H1 (cell line): ENCODE measurements at regions not wholly inside any gene's neighbourhood (a gene's known extent, or its start where the extent isn't known, plus 50 kb on each side); places are given as distances from the start of the nearest gene placed in this dataset.

ENCODE experiments used
- CTCF ChIA-PET: fragments of 300-600 bp; sonication (Branson Sonifier 250); formaldehyde crosslinking; loops from one replicate; lab custom pipeline; 2021; ENCODE audit not compliant: partially characterized antibody; lab: Charles Lee
- POLR2A ChIA-PET: fragments of 300-600 bp; sonication (Branson Sonifier 250); formaldehyde crosslinking; loops from one replicate; lab custom pipeline; 2021; ENCODE audit warnings: inconsistent platforms; ENCODE audit not compliant: partially characterized antibody; lab: Charles Lee
- DNase-seq, 2 experiments: peaks; one replicate each; pipeline versions ENCODE4 v3.0.0 to v3.0.0-alpha.2; 2010 to 2022; ENCODE audit warnings: low spot score in 2 of 2, low read depth in 1 of 2, mixed read lengths in 1 of 2
- FAIRE-seq: peaks from 2 replicates; lab custom pipeline; 2011; peaks lifted over from hg19 to GRCh38; lab: Jason Lieb, UNC
- H2AFZ ChIP-seq: 2 replicates; pipeline ENCODE4 v1.8.1; 2012; ENCODE audit warnings: low read length, inconsistent platforms
- H2AK5ac ChIP-seq: 2 replicates; pipeline ENCODE4 v1.6.1; 2013; ENCODE audit warnings: low read depth, low read length
- H2BK120ac ChIP-seq: replicated peaks from 2 replicates; pipeline ENCODE3; 2013; ENCODE audit warnings: low read depth, low read length, inconsistent platforms
- H2BK12ac ChIP-seq: 2 replicates; pipeline ENCODE4 v1.6.1; 2013; ENCODE audit warnings: low read depth, low read length
- H2BK15ac ChIP-seq: 2 replicates; pipeline ENCODE4 v1.6.1; 2013; ENCODE audit warnings: low read length
- H2BK20ac ChIP-seq: 2 replicates; pipeline ENCODE4 v1.6.1; 2013; ENCODE audit warnings: low read length
- H2BK5ac ChIP-seq: 2 replicates; pipeline ENCODE4 v1.6.1; 2013; ENCODE audit warnings: low read depth, low read length
- H3K14ac ChIP-seq: 2 replicates; pipeline ENCODE4 v1.6.1; 2013; ENCODE audit warnings: inconsistent platforms; ENCODE audit not compliant: insufficient read length
- H3K18ac ChIP-seq: 2 replicates; pipeline ENCODE4 v1.6.1; 2013; ENCODE audit warnings: low read length; ENCODE audit errors: extremely low read depth
- H3K23ac ChIP-seq: 2 replicates; pipeline ENCODE4 v1.6.1; 2013; ENCODE audit warnings: inconsistent platforms; ENCODE audit not compliant: insufficient read length
- H3K23me2 ChIP-seq: 2 replicates; pipeline ENCODE4 v1.6.1; 2013; ENCODE audit warnings: low read depth, low read length
- H3K27ac ChIP-seq: 2 replicates; pipeline ENCODE4 v1.6.1; 2011; ENCODE audit warnings: low read depth, low read length, inconsistent platforms
- H3K27me3 ChIP-seq, 4 experiments: replicated peaks in 1 of 4; 1 replicate in 1 of 4; 2 replicates in 3 of 4; pipeline versions ENCODE4 v1.6.1 to v1.8.1; 2011 to 2013; ENCODE audit warnings: low read length in 3 of 4, mild to moderate bottlenecking in 3 of 4, inconsistent platforms in 2 of 4, mixed read lengths in 2 of 4, moderate library complexity in 1 of 4; ENCODE audit not compliant: control insufficient read depth in 3 of 4, insufficient read depth in 3 of 4; ENCODE audit errors: extremely low read depth in 1 of 4
- H3K36me3 ChIP-seq, 4 experiments: 2 replicates each; pipeline versions ENCODE4 v1.6.1 to v1.8.1; 2011 to 2013; ENCODE audit warnings: mild to moderate bottlenecking in 4 of 4, low read length in 3 of 4, moderate library complexity in 2 of 4, control low read depth in 1 of 4, inconsistent platforms in 1 of 4; ENCODE audit not compliant: insufficient read depth in 4 of 4, control insufficient read depth in 2 of 4
- H3K4ac ChIP-seq: replicated peaks from 2 replicates; pipeline ENCODE3; 2013; ENCODE audit warnings: low read length, low read depth, mixed read lengths, inconsistent platforms; ENCODE audit not compliant: insufficient read length
- H3K4me1 ChIP-seq, 4 experiments: replicated peaks in 1 of 4; 1 replicate in 1 of 4; 2 replicates in 3 of 4; pipeline versions ENCODE4 v1.6.1 to v1.8.1; 2011 to 2013; ENCODE audit warnings: low read length in 3 of 4, inconsistent platforms in 2 of 4, mixed read lengths in 1 of 4; ENCODE audit not compliant: insufficient read depth in 4 of 4, control insufficient read depth in 3 of 4
- H3K4me2 ChIP-seq, 2 experiments: 2 replicates each; pipeline versions ENCODE4 v1.6.1 to v1.8.1; 2011 to 2013; ENCODE audit warnings: low read depth in 2 of 2, low read length in 2 of 2, control low read depth in 1 of 2, inconsistent platforms in 1 of 2, mild to moderate bottlenecking in 1 of 2; ENCODE audit not compliant: insufficient read depth in 1 of 2
- H3K4me3 ChIP-seq, 4 experiments: fragments of 200-600, 300-600 bp in 1 of 4; sonication (generic), shearing (Covaris generic), sonication (Bioruptor Twin) in 1 of 4; 2 replicates each; pipeline versions ENCODE4 v1.5.1 to v1.8.1; 2011 to 2016; ENCODE audit warnings: low read length in 4 of 4, low read depth in 3 of 4, control low read depth in 2 of 4, inconsistent platforms in 2 of 4, mild to moderate bottlenecking in 2 of 4, mixed read lengths in 1 of 4, moderate library complexity in 1 of 4; ENCODE audit not compliant: insufficient read depth in 2 of 4; ENCODE audit errors: extremely low read depth in 1 of 4
- H3K56ac ChIP-seq: replicated peaks from 2 replicates; pipeline ENCODE3; 2013; ENCODE audit warnings: low read depth, mild to moderate bottlenecking, mixed read lengths, low read length, inconsistent platforms; ENCODE audit not compliant: insufficient read length
- H3K79me1 ChIP-seq: 2 replicates; pipeline ENCODE4 v1.6.1; 2013; ENCODE audit warnings: low read depth, low read length, control low read depth
- H3K79me2 ChIP-seq, 2 experiments: 2 replicates each; pipeline versions ENCODE4 v1.6.1 to v1.8.1; 2012 to 2013; ENCODE audit warnings: low read length in 2 of 2, mild to moderate bottlenecking in 2 of 2, inconsistent platforms in 1 of 2; ENCODE audit not compliant: insufficient read depth in 2 of 2, control insufficient read depth in 1 of 2
- H3K9ac ChIP-seq, 4 experiments: replicated peaks in 1 of 4; 1 replicate in 1 of 4; 2 replicates in 3 of 4; pipeline versions ENCODE4 v1.6.1 to v1.8.1; 2011 to 2013; ENCODE audit warnings: low read depth in 3 of 4, low read length in 3 of 4, control low read depth in 2 of 4, mild to moderate bottlenecking in 2 of 4, moderate library complexity in 2 of 4, inconsistent platforms in 1 of 4; ENCODE audit errors: extremely low read depth in 1 of 4
- H3K9me3 ChIP-seq, 2 experiments: 2 replicates each; pipeline versions ENCODE4 v1.6.1 to v1.8.1; 2012 to 2013; ENCODE audit warnings: mild to moderate bottlenecking in 2 of 2, moderate library complexity in 2 of 2, control low read depth in 1 of 2, inconsistent platforms in 1 of 2, low read depth in 1 of 2, low read length in 1 of 2, mixed read lengths in 1 of 2; ENCODE audit not compliant: insufficient read depth in 2 of 2
- H4K20me1 ChIP-seq, 2 experiments: replicated peaks in 1 of 2; 2 replicates each; pipeline versions ENCODE3 to v1.8.1; 2011 to 2013; ENCODE audit warnings: inconsistent platforms in 2 of 2, low read length in 2 of 2, mild to moderate bottlenecking in 1 of 2; ENCODE audit not compliant: insufficient read depth in 2 of 2, control insufficient read depth in 1 of 2
- H4K5ac ChIP-seq: 2 replicates; pipeline ENCODE4 v1.6.1; 2013; ENCODE audit warnings: low read length, low read depth, mixed read lengths, inconsistent platforms; ENCODE audit not compliant: insufficient read length
- H4K8ac ChIP-seq: 2 replicates; pipeline ENCODE4 v1.8.0; 2013; ENCODE audit warnings: mild to moderate bottlenecking, moderate library complexity, low read length, inconsistent platforms; ENCODE audit not compliant: insufficient read depth; ENCODE audit errors: extremely low read depth
- H4K91ac ChIP-seq: replicated peaks from 2 replicates; pipeline ENCODE3; 2013; ENCODE audit warnings: low read length, mixed read lengths, inconsistent platforms; ENCODE audit not compliant: insufficient read length
- SIRT6 ChIP-seq: IDR thresholded peaks from one replicate; pipeline ENCODE4 v1.7.1; 2012; ENCODE audit warnings: low read length, inconsistent platforms
- WGBS, 2 experiments: shearing (Covaris generic) in 1 of 2; methylation state at CpG; one replicate each; pipeline versions ENCODE4 v1.1.6 to v1.1.7; 2013 to 2015; ENCODE audit warnings: low lambda C conversion rate in 2 of 2, mixed read lengths in 2 of 2, inconsistent platforms in 1 of 2, low coverage in 1 of 2, missing lambda C conversion rate in 1 of 2; ENCODE audit not compliant: insufficient replicate concordance in 2 of 2, insufficient coverage in 1 of 2, insufficient read length in 1 of 2; ENCODE audit errors: extremely low coverage in 1 of 2, missing lambda C conversion rate in 1 of 2; 5-methylcytosine and 5-hydroxymethylcytosine counted together

- no peaks in the 10 kb centered on the region for H3K79me1 ChIP-seq
- no peak overlapping the region for H2BK15ac ChIP-seq
- H2AK5ac ChIP-seq = no peak overlapping the region
- WGBS, 2 experiments = 89% methylated on average over 8 of the region's 8 CpGs; no CpG with 5 or more reads in 1 of the 2 experiments
- DNase-seq (no peak), FAIRE-seq (no peak)
- no peaks in the 10 kb centered on the region for H3K9me3 ChIP-seq
- POLR2A ChIA-PET = interaction anchor here (1.6 kb wide), 1 partner anchor 78 kb away, joined by 3 read pairs; no protein-coding TSS in a partner anchor
- no peak overlapping the region for H2AFZ ChIP-seq
- no peak overlapping the region for H3K4me3 ChIP-seq
- H4K8ac ChIP-seq = no peak overlapping the region
- H3K4ac ChIP-seq = no peak overlapping the region
- H3K23ac ChIP-seq = no peak overlapping the region
- H2BK12ac ChIP-seq = no peak overlapping the region
- no peak overlapping the region for H3K14ac ChIP-seq
- no peaks in the 10 kb centered on the region for H3K23me2 ChIP-seq
- TF ChIP-seq SIRT6 = no peak
- H3K27ac ChIP-seq = no peak overlapping the region
- no peaks in the 10 kb centered on the region for H3K4me1 ChIP-seq
- no peak overlapping the region for H2BK120ac ChIP-seq
- no peak overlapping the region for H3K18ac ChIP-seq
- H4K20me1 ChIP-seq = no peaks in the 10 kb centered on the region
- no peaks in the 10 kb centered on the region for H3K79me2 ChIP-seq
- H3K36me3 ChIP-seq = no peaks in the 10 kb centered on the region
- H3K56ac ChIP-seq = no peak overlapping the region
- CTCF ChIA-PET = interaction anchor here (1.3 to 1.4 kb wide), 2 partner anchors 28 to 321 kb away, joined by 3 to 4 read pairs; no protein-coding TSS in a partner anchor
- H3K27me3 ChIP-seq = no peaks in the 10 kb centered on the region
- H4K5ac ChIP-seq = no peak overlapping the region
- H2BK5ac ChIP-seq = no peak overlapping the region
- no peak overlapping the region for H3K9ac ChIP-seq
- H2BK20ac ChIP-seq = no peak overlapping the region
- no peak overlapping the region for H3K4me2 ChIP-seq
- H4K91ac ChIP-seq = no peak overlapping the region
These were observed 78.7 kb upstream of the ATP1B1 start for GRCh38 chr1:169027607-169028320.
